ENCODE measurements at regions not wholly inside any gene's neighbourhood (a gene's known extent, or its start where the extent isn't known, plus 50 kb on each side); places are given as distances from the start of the nearest gene placed in this dataset.
A peak's percentile ranks its signal among the peaks of the same experiment; 100 is the strongest.

- TF ChIP-seq HDAC2 (CRISPR knock-in tag; IDR thresholded peaks at IDR 0.05) (0 out of 2 replicates have a peak, but pooled peaks have one; percentile 34), NR2F6 (IDR thresholded peaks at IDR 0.05) (no peak), NR2F6 (CRISPR knock-in tag; IDR thresholded peaks at IDR 0.05) (no peak), ETS1 (CRISPR knock-in tag; IDR thresholded peaks at IDR 0.05) (no peak), ATF7 (IDR thresholded peaks at IDR 0.05) (0 out of 2 replicates have a peak, but pooled peaks have one; percentile 8), ATF7 (CRISPR knock-in tag; IDR thresholded peaks at IDR 0.05) (no peak), THAP11 (CRISPR knock-in tag; IDR thresholded peaks at IDR 0.05) (no peak), SPEN (CRISPR knock-in tag; IDR thresholded peaks at IDR 0.05; ENCODE audit: low read depth) (0 out of 2 replicates have a peak, but pooled peaks have one; percentile 12), SNRNP70 (IDR thresholded peaks at IDR 0.05; ENCODE audit: low read depth, low read length) (no peak), FOXO1 (CRISPR knock-in tag; IDR thresholded peaks at IDR 0.05) (no peak), ZNF589 (CRISPR knock-in tag; conservative IDR thresholded peaks at IDR 0.05) (no peak), CREB3 (CRISPR knock-in tag; IDR thresholded peaks at IDR 0.05) (no peak), ZNF430 (CRISPR knock-in tag; IDR thresholded peaks at IDR 0.05) (no peak), HNRNPLL (IDR thresholded peaks at IDR 0.05; ENCODE audit: low read depth, low read length, poor library complexity, severe bottlenecking) (no peak)
Observed at GRCh38 chr20:17844549-17845298, 123.9 kb downstream of the SNX5 start (continued).

All from HepG2 (cell line).